OCI-LY3 (cell line): ENCODE measurements at regions not wholly inside any gene's neighbourhood (a gene's known extent, or its start where the extent isn't known, plus 50 kb on each side); places are given as distances from the start of the nearest gene placed in this dataset.

Experiments
- H2AFZ ChIP-seq: fragments of 200-600, 300-600 bp; shearing (Covaris generic); 2 replicates; pipeline ENCODE4 v1.6.0; 2014; ENCODE audit warnings: antibody characterized with exemption, low read depth, low read length
- H3K27ac ChIP-seq: fragments of 200-600, 300-600 bp; sonication (generic); 2 replicates; pipeline ENCODE4 v1.5.1; 2014; ENCODE audit warnings: mild to moderate bottlenecking, low read length, moderate library complexity, mixed read lengths
- H3K27me3 ChIP-seq: fragments of 200-600, 300-600 bp; sonication (generic); 2 replicates; pipeline ENCODE4 v1.6.1; 2014; ENCODE audit warnings: low read depth, low read length, mixed read lengths
- H3K36me3 ChIP-seq: fragments of 200-600, 300-600 bp; sonication (generic); replicated peaks from 2 replicates; pipeline ENCODE3; 2014; ENCODE audit warnings: low read depth, low read length, mixed read lengths
- H3K4me1 ChIP-seq: fragments of 300-600, 200-600 bp; sonication (generic); 2 replicates; pipeline ENCODE4 v1.6.1; 2014; ENCODE audit warnings: low read length, mixed read lengths
- H3K4me2 ChIP-seq: fragments of 200-600, 300-600 bp; sonication (generic); 2 replicates; pipeline ENCODE4 v1.6.1; 2014; ENCODE audit warnings: low read length, mixed read lengths
- H3K4me3 ChIP-seq: fragments of 300-600, 200-600 bp; sonication (generic); 2 replicates; pipeline ENCODE4 v1.5.1; 2014; ENCODE audit warnings: antibody characterized with exemption, mild to moderate bottlenecking, low read length, moderate library complexity
- H3K79me2 ChIP-seq: fragments of 300-600, 200-600 bp; shearing (Covaris generic); 2 replicates; pipeline ENCODE4 v1.6.1; 2014; ENCODE audit warnings: mild to moderate bottlenecking, low read length, mixed read lengths
- H3K9ac ChIP-seq: fragments of 300-600, 200-600 bp; shearing (Covaris generic); 2 replicates; pipeline ENCODE4 v1.6.0; 2014; ENCODE audit warnings: mild to moderate bottlenecking, low read length, moderate library complexity
- H3K9me3 ChIP-seq: fragments of 200-600, 300-600 bp; shearing (Covaris generic); 2 replicates; pipeline ENCODE4 v1.6.1; 2014; ENCODE audit warnings: low read length, mixed read lengths; ENCODE audit not compliant: insufficient read depth
- H4K20me1 ChIP-seq: fragments of 200-600, 300-600 bp; sonication (generic); 2 replicates; pipeline ENCODE4 v1.6.1; 2016; ENCODE audit warnings: low read length, mixed read lengths; ENCODE audit not compliant: insufficient read depth
- EZH2phosphoT487 ChIP-seq: fragments of 200-600 bp; shearing (Covaris generic); IDR thresholded peaks from 2 replicates; pipeline ENCODE4 v1.6.1; 2018; ENCODE audit warnings: antibody characterized with exemption, mixed run types, low read depth
- TF ChIP-seq, protein P1 (sequence below): fragments of 200-600, 300-600 bp; sonication (generic); IDR thresholded peaks from 2 replicates; pipeline ENCODE4 v1.5.1; 2014; ENCODE audit warnings: antibody characterized with exemption, low read length, low read depth

DNA sequence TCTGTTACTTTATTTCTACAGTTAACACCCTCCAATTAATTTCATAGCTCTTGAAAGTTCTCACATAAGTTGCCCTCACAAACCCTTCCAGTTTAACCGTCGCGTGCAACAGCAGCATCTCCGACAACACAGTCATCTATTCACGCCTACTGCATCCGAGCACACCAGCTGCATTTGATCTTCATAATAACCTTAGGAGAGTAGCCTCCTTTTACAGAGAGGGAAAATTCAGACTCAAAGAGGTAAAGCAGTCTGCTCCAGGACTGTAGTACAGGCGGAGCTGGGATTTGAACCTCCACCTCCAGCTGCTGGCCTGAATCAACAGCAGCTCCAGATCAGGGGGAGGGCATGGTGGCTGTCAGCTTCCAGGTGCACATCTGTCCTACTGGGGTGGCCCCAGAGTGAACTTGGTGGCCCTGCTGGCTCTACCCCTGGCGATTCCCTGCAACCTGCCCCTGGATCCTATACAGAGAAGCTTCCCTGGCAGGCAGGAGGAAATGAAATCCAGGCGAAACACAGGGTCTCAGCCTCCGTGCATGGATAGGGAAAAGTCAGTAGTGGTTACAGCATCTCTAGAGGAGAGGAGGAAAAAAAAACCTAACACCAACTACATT, 71.6 kb upstream of the UNC5A start:
- H3K4me2 ChIP-seq, result no peak overlapping the region
- no peaks in the 10 kb centered on the region for H3K4me1 ChIP-seq
- no peak overlapping the region for H3K9ac ChIP-seq
- H3K9me3 ChIP-seq, result no peaks in the 10 kb centered on the region
- no peaks in the 10 kb centered on the region for H4K20me1 ChIP-seq
- peaks cover 15% of the 10 kb centered on the region for H3K27me3 ChIP-seq
- TF ChIP-seq, protein P1, sequence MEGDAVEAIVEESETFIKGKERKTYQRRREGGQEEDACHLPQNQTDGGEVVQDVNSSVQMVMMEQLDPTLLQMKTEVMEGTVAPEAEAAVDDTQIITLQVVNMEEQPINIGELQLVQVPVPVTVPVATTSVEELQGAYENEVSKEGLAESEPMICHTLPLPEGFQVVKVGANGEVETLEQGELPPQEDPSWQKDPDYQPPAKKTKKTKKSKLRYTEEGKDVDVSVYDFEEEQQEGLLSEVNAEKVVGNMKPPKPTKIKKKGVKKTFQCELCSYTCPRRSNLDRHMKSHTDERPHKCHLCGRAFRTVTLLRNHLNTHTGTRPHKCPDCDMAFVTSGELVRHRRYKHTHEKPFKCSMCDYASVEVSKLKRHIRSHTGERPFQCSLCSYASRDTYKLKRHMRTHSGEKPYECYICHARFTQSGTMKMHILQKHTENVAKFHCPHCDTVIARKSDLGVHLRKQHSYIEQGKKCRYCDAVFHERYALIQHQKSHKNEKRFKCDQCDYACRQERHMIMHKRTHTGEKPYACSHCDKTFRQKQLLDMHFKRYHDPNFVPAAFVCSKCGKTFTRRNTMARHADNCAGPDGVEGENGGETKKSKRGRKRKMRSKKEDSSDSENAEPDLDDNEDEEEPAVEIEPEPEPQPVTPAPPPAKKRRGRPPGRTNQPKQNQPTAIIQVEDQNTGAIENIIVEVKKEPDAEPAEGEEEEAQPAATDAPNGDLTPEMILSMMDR, result no peak
- TF ChIP-seq EZH2phosphoT487, result no peak
- no peaks in the 10 kb centered on the region for H3K79me2 ChIP-seq
- no peak overlapping the region for H3K27ac ChIP-seq
- no peak overlapping the region for H2AFZ ChIP-seq
- no peak overlapping the region for H3K4me3 ChIP-seq
- H3K36me3 ChIP-seq, result no peaks in the 10 kb centered on the region

DNA sequence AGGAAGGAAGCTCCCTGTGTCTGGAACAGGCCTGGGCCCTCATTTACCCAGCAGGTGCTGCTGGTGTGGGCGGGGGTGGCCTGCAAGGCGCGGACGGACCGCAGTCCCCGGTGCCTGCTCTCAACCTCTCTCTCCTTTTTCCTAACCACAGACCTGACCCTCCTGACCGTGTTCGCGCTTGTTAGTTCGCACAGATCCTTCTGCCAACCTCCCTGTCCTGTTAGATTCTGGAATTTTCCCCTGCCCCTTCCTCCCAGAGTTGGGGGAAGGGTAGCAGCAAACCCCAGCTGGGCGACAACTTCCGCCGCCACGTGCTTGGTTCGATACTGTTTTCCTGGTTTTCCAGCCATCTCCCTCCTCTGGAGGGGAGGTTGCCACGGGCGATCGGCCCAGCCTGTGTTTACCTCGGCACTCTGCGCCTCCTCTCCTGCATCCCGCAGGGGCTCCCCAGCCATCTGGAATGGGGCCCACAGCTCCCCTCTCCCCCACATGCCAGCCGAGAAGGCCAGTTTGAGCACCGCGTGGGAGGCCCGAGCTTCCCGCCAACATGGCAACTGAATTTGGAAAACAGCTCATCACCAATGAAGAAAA, 70.8 kb upstream of the UNC5A start:
- TF ChIP-seq, protein P1, result no peak
- no peak for TF ChIP-seq EZH2phosphoT487
- no peak overlapping the region for H3K9ac ChIP-seq
- H4K20me1 ChIP-seq, result no peaks in the 10 kb centered on the region
- H3K4me2 ChIP-seq, result no peak overlapping the region
- H3K27ac ChIP-seq, result no peak overlapping the region
- peaks cover 15% of the 10 kb centered on the region for H3K27me3 ChIP-seq
- no peak overlapping the region for H2AFZ ChIP-seq
- no peaks in the 10 kb centered on the region for H3K9me3 ChIP-seq
- H3K4me1 ChIP-seq, result no peaks in the 10 kb centered on the region
- no peak overlapping the region for H3K4me3 ChIP-seq
- no peaks in the 10 kb centered on the region for H3K79me2 ChIP-seq
- H3K36me3 ChIP-seq, result no peaks in the 10 kb centered on the region

DNA sequence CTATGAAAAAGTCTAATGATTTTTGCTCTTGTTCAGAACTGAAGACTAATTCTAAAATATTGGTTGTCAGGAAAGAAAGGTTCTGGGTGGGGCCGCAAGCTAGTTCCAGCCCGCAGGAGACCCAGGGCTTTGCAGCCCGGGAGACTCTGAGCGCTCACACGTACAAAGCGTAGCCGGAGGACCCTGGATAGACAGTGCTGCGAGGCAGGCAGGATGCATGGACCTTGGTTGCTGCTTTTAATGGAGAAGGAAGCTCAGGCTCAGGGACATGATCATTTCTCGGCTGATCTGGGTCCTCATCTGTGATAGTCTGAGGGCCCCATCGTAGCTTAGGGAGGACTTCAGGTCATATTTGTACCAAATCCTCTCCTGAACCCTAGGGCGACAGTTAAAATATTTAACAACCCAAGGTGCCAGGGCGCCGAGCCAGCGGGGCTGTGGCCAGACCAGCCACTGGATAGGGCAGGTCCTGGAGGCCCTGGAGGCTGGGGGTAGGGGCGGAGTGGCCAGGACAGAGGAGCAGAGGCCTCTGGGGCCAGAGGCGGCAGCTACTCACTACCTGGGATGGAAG, 70.1 kb upstream of the UNC5A start:
- H3K36me3 ChIP-seq, result no peaks in the 10 kb centered on the region
- H3K9ac ChIP-seq, result no peak overlapping the region
- H3K4me3 ChIP-seq, result no peak overlapping the region
- H4K20me1 ChIP-seq, result no peaks in the 10 kb centered on the region
- no peaks in the 10 kb centered on the region for H3K79me2 ChIP-seq
- no peak for TF ChIP-seq EZH2phosphoT487
- TF ChIP-seq, protein P1, result no peak
- H3K27me3 ChIP-seq, result peaks cover 15% of the 10 kb centered on the region
- H3K4me1 ChIP-seq, result no peaks in the 10 kb centered on the region
- H2AFZ ChIP-seq, result no peak overlapping the region
- H3K27ac ChIP-seq, result no peak overlapping the region
- no peak overlapping the region for H3K4me2 ChIP-seq
- no peaks in the 10 kb centered on the region for H3K9me3 ChIP-seq

DNA sequence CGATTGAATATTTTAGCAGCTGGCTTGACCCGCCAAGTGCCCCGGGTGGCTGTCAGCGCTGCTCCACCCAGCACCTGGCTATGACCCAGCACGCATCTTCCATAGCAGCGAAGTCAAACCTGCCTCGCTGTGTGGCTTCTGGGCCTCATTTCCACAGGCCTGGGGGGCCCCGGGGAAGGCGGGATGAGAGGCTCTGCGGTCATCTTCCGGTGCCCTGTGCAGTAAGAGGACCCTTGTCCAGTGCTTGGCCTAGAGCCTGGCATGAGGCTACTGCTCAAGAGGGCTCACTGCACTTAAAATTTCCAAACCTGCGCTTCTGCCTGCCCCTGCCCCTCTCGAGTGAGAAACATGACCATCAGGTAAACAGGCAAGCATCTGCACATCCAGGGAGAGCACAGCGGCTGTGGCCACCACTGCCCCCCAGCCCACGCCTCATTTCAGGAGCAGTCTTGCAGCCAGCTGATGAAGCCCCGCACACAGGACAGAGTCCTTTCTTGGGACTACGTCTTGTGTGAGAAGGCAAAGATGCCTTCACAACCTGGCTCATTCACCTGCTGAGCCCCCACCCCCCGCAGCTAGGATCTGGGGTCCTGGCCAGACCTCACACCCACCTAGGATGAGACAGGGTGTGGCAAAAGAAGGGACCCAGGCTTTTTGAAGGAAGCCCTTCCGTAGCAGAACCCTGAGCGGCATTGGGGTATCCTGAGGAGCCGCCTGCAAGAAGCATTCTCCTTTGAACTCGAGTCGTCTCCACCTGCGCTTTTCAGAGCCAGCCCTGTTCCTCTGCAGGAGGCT, 69.5 kb upstream of the UNC5A start:
- H3K27ac ChIP-seq, result no peak overlapping the region
- H3K36me3 ChIP-seq, result no peaks in the 10 kb centered on the region
- no peak overlapping the region for H3K4me2 ChIP-seq
- no peak overlapping the region for H2AFZ ChIP-seq
- no peaks in the 10 kb centered on the region for H3K4me1 ChIP-seq
- peaks cover 12% of the 10 kb centered on the region for H3K27me3 ChIP-seq
- H3K79me2 ChIP-seq, result no peaks in the 10 kb centered on the region
- H3K9me3 ChIP-seq, result no peaks in the 10 kb centered on the region
- TF ChIP-seq, protein P1, result no peak
- TF ChIP-seq EZH2phosphoT487, result no peak
- no peak overlapping the region for H3K4me3 ChIP-seq
- H4K20me1 ChIP-seq, result no peaks in the 10 kb centered on the region
- H3K9ac ChIP-seq, result no peak overlapping the region
